ENCODE measurements at regions not wholly inside any gene's neighbourhood (a gene's known extent, or its start where the extent isn't known, plus 50 kb on each side); places are given as distances from the start of the nearest gene placed in this dataset.
"Not testable (repeated sequence)": the region's sequence is repeated elsewhere in the genome, so short reads cannot be mapped to it uniquely, and the experiment has no call there.

DNA sequence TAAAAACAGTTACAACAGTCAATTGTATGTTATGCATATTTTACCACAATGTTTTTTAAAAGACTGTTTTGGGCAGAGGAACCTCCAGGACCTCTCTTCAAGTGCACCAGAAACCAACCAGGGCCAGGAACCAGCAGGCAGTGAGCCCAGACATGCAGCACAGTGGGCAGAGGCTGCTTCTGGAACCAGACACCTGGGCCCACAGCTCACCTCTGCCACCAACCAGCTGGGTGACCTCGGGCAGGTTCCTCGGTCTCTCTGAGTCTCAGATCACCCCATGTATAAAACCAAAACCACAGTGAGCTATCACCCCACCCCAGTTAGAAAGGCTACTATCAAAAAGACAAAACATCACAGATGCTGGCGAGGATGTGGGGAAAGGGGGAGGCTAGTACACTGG lies 161.0 kb downstream of the C16orf95 start:
- no peak overlapping the region for H3K4me2 ChIP-seq (ENCODE audit: low read length)
- H2AFZ ChIP-seq (ENCODE audit: low read depth, low read length): no peak overlapping the region
- H3K9ac ChIP-seq (ENCODE audit: low read length): no peak overlapping the region
- H3K27ac ChIP-seq (ENCODE audit: low read length): no peak overlapping the region
- H3K4me3 ChIP-seq (ENCODE audit: low read length): no peak overlapping the region
- H3K4me1 ChIP-seq (ENCODE audit: low read length): peaks cover 4% of the 10 kb centered on the region; the same call in 1 of the 2 replicates
- no peaks in the 10 kb centered on the region for H4K20me1 ChIP-seq (ENCODE audit: insufficient read depth, low read length)
- no peaks in the 10 kb centered on the region for H3K79me2 ChIP-seq (ENCODE audit: low read length)
- TF ChIP-seq, protein P1, sequence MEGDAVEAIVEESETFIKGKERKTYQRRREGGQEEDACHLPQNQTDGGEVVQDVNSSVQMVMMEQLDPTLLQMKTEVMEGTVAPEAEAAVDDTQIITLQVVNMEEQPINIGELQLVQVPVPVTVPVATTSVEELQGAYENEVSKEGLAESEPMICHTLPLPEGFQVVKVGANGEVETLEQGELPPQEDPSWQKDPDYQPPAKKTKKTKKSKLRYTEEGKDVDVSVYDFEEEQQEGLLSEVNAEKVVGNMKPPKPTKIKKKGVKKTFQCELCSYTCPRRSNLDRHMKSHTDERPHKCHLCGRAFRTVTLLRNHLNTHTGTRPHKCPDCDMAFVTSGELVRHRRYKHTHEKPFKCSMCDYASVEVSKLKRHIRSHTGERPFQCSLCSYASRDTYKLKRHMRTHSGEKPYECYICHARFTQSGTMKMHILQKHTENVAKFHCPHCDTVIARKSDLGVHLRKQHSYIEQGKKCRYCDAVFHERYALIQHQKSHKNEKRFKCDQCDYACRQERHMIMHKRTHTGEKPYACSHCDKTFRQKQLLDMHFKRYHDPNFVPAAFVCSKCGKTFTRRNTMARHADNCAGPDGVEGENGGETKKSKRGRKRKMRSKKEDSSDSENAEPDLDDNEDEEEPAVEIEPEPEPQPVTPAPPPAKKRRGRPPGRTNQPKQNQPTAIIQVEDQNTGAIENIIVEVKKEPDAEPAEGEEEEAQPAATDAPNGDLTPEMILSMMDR (IDR thresholded peaks at IDR 0.05; ENCODE audit: low read depth, low read length): no peak
- TF ChIP-seq EZH2phosphoT487 (IDR thresholded peaks at IDR 0.05; ENCODE audit: low read depth): no peak
- no peaks in the 10 kb centered on the region for H3K36me3 ChIP-seq (replicated peaks; ENCODE audit: low read depth, low read length)
- no peaks in the 10 kb centered on the region for H3K9me3 ChIP-seq (ENCODE audit: insufficient read depth, low read length)
- H3K27me3 ChIP-seq (ENCODE audit: low read depth, low read length): no peaks in the 10 kb centered on the region

DNA sequence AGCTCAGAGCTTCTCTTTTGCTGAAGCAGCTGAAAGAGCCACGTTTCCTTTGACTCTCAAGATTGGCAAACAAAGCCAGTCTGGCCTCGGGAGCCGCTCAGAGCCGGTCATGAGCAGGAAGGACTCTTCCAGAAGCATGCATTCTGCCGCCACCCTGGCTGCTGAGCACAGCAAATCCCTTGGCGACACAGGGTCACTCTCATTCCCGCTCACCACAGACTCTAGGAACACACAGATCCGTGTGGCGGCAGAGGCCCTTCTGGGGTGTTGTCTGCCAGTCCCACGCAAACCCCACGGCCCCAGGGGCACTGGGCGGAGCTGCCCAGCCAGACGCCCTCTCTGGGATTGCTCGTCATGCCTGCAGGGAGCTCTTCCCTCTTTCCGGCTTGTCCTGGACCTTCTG lies 157.0 kb downstream of the C16orf95 start:
- Histone ChIP-seq H3K4me1 (ENCODE audit: low read length) (no peaks in the 10 kb centered on the region), H4K20me1 (ENCODE audit: insufficient read depth, low read length) (no peaks in the 10 kb centered on the region), H3K9ac (ENCODE audit: low read length) (no peak overlapping the region), H3K36me3 (replicated peaks; ENCODE audit: low read depth, low read length) (no peaks in the 10 kb centered on the region), H3K4me3 (ENCODE audit: low read length) (no peak overlapping the region), H3K27me3 (ENCODE audit: low read depth, low read length) (no peaks in the 10 kb centered on the region), H3K4me2 (ENCODE audit: low read length) (no peak overlapping the region), H3K9me3 (ENCODE audit: insufficient read depth, low read length) (no peaks in the 10 kb centered on the region), H2AFZ (ENCODE audit: low read depth, low read length) (no peak overlapping the region), H3K27ac (ENCODE audit: low read length) (no peak overlapping the region), H3K79me2 (ENCODE audit: low read length) (no peaks in the 10 kb centered on the region)
- TF ChIP-seq EZH2phosphoT487 (IDR thresholded peaks at IDR 0.05; ENCODE audit: low read depth): no peak
- TF ChIP-seq, protein P1 (IDR thresholded peaks at IDR 0.05; ENCODE audit: low read depth, low read length): no peak

DNA sequence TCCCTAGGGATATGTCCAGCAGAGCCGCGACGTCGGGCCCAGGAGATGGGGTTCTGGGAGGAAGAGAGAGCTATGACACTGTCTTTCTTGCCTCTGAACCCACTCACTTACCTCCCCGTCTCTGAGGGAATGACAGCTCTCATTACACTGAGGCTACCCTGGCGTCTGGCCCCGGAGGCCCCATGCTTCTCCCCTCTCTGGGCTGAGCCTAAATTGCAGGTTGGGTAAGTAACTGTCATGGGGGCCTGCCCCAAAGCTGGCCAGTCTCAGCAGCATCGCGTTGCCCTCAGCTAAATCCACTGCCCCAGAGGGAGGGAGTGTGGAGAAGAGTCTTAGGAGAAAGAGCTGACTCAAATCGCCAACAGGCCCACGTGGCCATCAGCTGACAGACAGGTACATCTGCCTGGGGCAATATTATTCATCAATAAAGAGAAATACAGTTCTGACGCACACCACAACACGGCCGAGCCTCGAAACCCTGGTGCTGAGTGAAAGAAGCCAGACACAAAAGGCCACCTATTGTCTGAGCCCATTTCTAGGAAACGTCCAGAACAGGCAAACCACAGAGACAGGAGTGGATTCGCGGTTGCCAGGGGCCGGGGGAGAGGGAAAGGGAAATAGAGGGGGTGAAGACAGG lies 156.4 kb downstream of the C16orf95 start:
- H3K79me2 ChIP-seq (ENCODE audit: low read length): no peaks in the 10 kb centered on the region
- H3K4me3 ChIP-seq (ENCODE audit: low read length): no peak overlapping the region
- H3K36me3 ChIP-seq (replicated peaks; ENCODE audit: low read depth, low read length): no peaks in the 10 kb centered on the region
- H3K9ac ChIP-seq (ENCODE audit: low read length): no peak overlapping the region
- H3K9me3 ChIP-seq (ENCODE audit: insufficient read depth, low read length): no peaks in the 10 kb centered on the region
- no peaks in the 10 kb centered on the region for H3K4me1 ChIP-seq (ENCODE audit: low read length)
- H2AFZ ChIP-seq (ENCODE audit: low read depth, low read length): no peak overlapping the region
- H3K27ac ChIP-seq (ENCODE audit: low read length): no peak overlapping the region
- H3K4me2 ChIP-seq (ENCODE audit: low read length): no peak overlapping the region
- no peaks in the 10 kb centered on the region for H3K27me3 ChIP-seq (ENCODE audit: low read depth, low read length)
- TF ChIP-seq, protein P1 (IDR thresholded peaks at IDR 0.05; ENCODE audit: low read depth, low read length): no peak
- TF ChIP-seq EZH2phosphoT487 (IDR thresholded peaks at IDR 0.05; ENCODE audit: low read depth): no peak
- H4K20me1 ChIP-seq (ENCODE audit: insufficient read depth, low read length): no peaks in the 10 kb centered on the region

DNA sequence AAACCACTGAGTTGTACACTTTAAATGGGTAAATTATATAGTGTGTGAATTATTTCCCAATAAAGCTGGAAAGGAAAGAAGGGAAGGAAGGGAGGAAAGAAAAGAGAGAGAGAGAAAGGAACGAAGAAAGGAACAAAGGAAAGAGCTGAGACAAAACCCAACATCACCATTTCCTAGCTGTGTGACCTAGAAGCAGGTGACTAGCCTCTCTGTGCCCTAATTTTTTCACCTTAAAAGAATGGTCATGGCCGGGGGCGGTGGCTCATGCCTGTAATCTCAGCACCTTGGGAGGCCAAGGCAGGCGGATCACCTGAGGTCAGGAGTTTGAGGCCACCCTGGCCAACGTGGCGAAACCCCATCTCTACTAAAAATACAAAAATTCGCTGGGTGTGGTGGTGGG lies 155.8 kb downstream of the C16orf95 start:
- not testable (repeated sequence) for H3K79me2 ChIP-seq (ENCODE audit: low read length); H3K9ac ChIP-seq (ENCODE audit: low read length); H3K4me2 ChIP-seq (ENCODE audit: low read length); H3K4me3 ChIP-seq (ENCODE audit: low read length); H3K27me3 ChIP-seq (ENCODE audit: low read depth, low read length); H3K27ac ChIP-seq (ENCODE audit: low read length); H3K36me3 ChIP-seq (replicated peaks; ENCODE audit: low read depth, low read length); H3K4me1 ChIP-seq (ENCODE audit: low read length); H3K9me3 ChIP-seq (ENCODE audit: insufficient read depth, low read length); H4K20me1 ChIP-seq (ENCODE audit: insufficient read depth, low read length); H2AFZ ChIP-seq (ENCODE audit: low read depth, low read length)
